CD4-positive, alpha-beta T cell treated with Interferon alpha-2 for 1 hour (primary cell): ENCODE measurements at regions not wholly inside any gene's neighbourhood (a gene's known extent, or its start where the extent isn't known, plus 50 kb on each side); places are given as distances from the start of the nearest gene placed in this dataset.
"Not testable (repeated sequence)": the region's sequence is repeated elsewhere in the genome, so short reads cannot be mapped to it uniquely, and the experiment has no call there.

ENCODE experiments used
- DNase-seq, 2 donors: peaks; one replicate each; pipeline ENCODE4 v3.0.0-alpha.2; 2020 to 2022

GRCh38 chr10:36538953-36539586, 586.3 kb upstream of the ANKRD30A start:
- no peak for DNase-seq

- peak; percentile 1 to 59 for DNase-seq
These were observed 590.9 kb upstream of the ANKRD30A start for GRCh38 chr10:36534471-36535002.

- DNase-seq = no peak
These were observed 591.5 kb upstream of the ANKRD30A start for GRCh38 chr10:36533861-36534260.

GRCh38 chr10:36533316-36533715, 592.1 kb upstream of the ANKRD30A start:
- DNase-seq = no peak

GRCh38 chr10:36531621-36532020, 593.8 kb upstream of the ANKRD30A start:
- DNase-seq = no peak

GRCh38 chr10:36526033-36526432, 599.4 kb upstream of the ANKRD30A start:
- no peak for DNase-seq

- DNase-seq = not testable (repeated sequence)
These were observed 601.3 kb upstream of the ANKRD30A start for GRCh38 chr10:36524126-36524525.

- no peak for DNase-seq
These were observed 605.5 kb upstream of the ANKRD30A start for GRCh38 chr10:36519909-36520308.

- no peak for DNase-seq
These were observed 609.1 kb upstream of the ANKRD30A start for GRCh38 chr10:36516281-36516680.

GRCh38 chr10:36515319-36515718, 610.1 kb upstream of the ANKRD30A start:
- DNase-seq = no peak

GRCh38 chr10:36507715-36508114, 617.7 kb upstream of the ANKRD30A start:
- DNase-seq = no peak

GRCh38 chr10:36506697-36507496, 618.5 kb upstream of the ANKRD30A start:
- DNase-seq = no peak

- no peak for DNase-seq
These were observed 619.1 kb upstream of the ANKRD30A start for GRCh38 chr10:36506261-36506660.

GRCh38 chr10:36504758-36505157, 620.6 kb upstream of the ANKRD30A start:
- DNase-seq = no peak

GRCh38 chr10:36500266-36500665, 625.1 kb upstream of the ANKRD30A start:
- DNase-seq = no peak

GRCh38 chr10:36499693-36500092, 625.7 kb upstream of the ANKRD30A start:
- no peak for DNase-seq

- no peak for DNase-seq
These were observed 628.6 kb upstream of the ANKRD30A start for GRCh38 chr10:36496758-36497157.

GRCh38 chr10:36494371-36494770, 631.0 kb upstream of the ANKRD30A start:
- DNase-seq = no peak

GRCh38 chr10:36493516-36493880, 631.9 kb upstream of the ANKRD30A start:
- DNase-seq = no peak

GRCh38 chr10:36492590-36493515, 632.5 kb upstream of the ANKRD30A start:
- DNase-seq = no peak

GRCh38 chr10:36491926-36492325, 633.5 kb upstream of the ANKRD30A start:
- no peak for DNase-seq

- no peak for DNase-seq
These were observed 635.7 kb upstream of the ANKRD30A start for GRCh38 chr10:36489611-36490228.

- no peak for DNase-seq
These were observed 636.2 kb upstream of the ANKRD30A start for GRCh38 chr10:36489181-36489580.
